ENCODE measurements at regions not wholly inside any gene's neighbourhood (a gene's known extent, or its start where the extent isn't known, plus 50 kb on each side); places are given as distances from the start of the nearest gene placed in this dataset.

GRCh38 chr2:56732946-56733345, 549.2 kb downstream of the CCDC85A start:
- Histone ChIP-seq H4K20me1 (ENCODE audit: insufficient read depth, low read length) (no peaks in the 10 kb centered on the region), H3K4me1 (ENCODE audit: insufficient read depth, low read length) (no peaks in the 10 kb centered on the region), H3K27me3 (ENCODE audit: control insufficient read depth in 1 of 2, insufficient read depth in 2 of 2, low read length in 2 of 2) (no peaks in the 10 kb centered on the region), H3K36me3 (replicated peaks in 1 of 2; ENCODE audit: control insufficient read depth in 1 of 2, insufficient read depth in 2 of 2, low read length in 2 of 2) (no peaks in the 10 kb centered on the region), H3K4me2 (ENCODE audit: low read depth, low read length) (no peak overlapping the region), H2AFZ (ENCODE audit: low read length) (no peak overlapping the region), H3K27ac (ENCODE audit: extremely low read length, insufficient read depth, low read length) (no peak overlapping the region), H3K4me3 (replicated peaks in 1 of 3; ENCODE audit: insufficient read depth in 1 of 3, low read depth in 2 of 3, low read length in 3 of 3) (no peak overlapping the region), H3K9ac (ENCODE audit: insufficient read depth, low read depth, low read length) (no peak overlapping the region), H3K9me3 (ENCODE audit: low read length) (peaks cover 70% of the 10 kb centered on the region), H3K79me2 (ENCODE audit: insufficient read depth, low read length) (no peaks in the 10 kb centered on the region)
- BruUV-seq (replicated peaks): no TSS peak
- intact Hi-C loops (cut with micrococcal nuclease; ENCODE audit: unreplicated experiment) (no loop called here), in situ Hi-C loops (cut with HindIII; ENCODE audit: extremely low pct_ligation_motif_present, low pct_unique_long_range_greater_than_20kb) (no loop called here)
- POLR2A ChIA-PET: no interaction called here
- ATAC-seq (no peak), FAIRE-seq (no peak), DNase-seq (ENCODE audit: low spot score) (no peak)
- TF ChIP-seq ZNF232 (CRISPR knock-in tag; IDR thresholded peaks at IDR 0.05; ENCODE audit: borderline replicate concordance) (no peak), ZNF503 (CRISPR knock-in tag; IDR thresholded peaks at IDR 0.05) (no peak), ZNF225 (CRISPR knock-in tag; IDR thresholded peaks at IDR 0.05) (no peak), ZNF274 (CRISPR knock-in tag; IDR thresholded peaks at IDR 0.05) (no peak), RFXANK (CRISPR knock-in tag; IDR thresholded peaks at IDR 0.05) (no peak), JARID2 (CRISPR knock-in tag; IDR thresholded peaks at IDR 0.05; ENCODE audit: insufficient replicate concordance) (no peak), FOXJ3 (CRISPR knock-in tag; IDR thresholded peaks at IDR 0.05; ENCODE audit: borderline replicate concordance) (no peak), DZIP1 (CRISPR knock-in tag; IDR thresholded peaks at IDR 0.05) (no peak)
- WGBS (ENCODE audit: low lambda C conversion rate): 6% methylated on average over 2 of the region's 2 CpGs
- CTCF ChIA-PET (ENCODE audit: low intra/inter-chr PET ratio, low total read pairs): no interaction called here
